Esophagus muscularis mucosa (tissue), 4 donors: ENCODE measurements at regions not wholly inside any gene's neighbourhood (a gene's known extent, or its start where the extent isn't known, plus 50 kb on each side); places are given as distances from the start of the nearest gene placed in this dataset.

Experiments used
- DNase-seq: peaks from one replicate; pipeline ENCODE4 v3.0.0-alpha.2; 2017; ENCODE audit errors: extremely low spot score
- H3K27ac ChIP-seq, 4 donors: fragments of 200-600 bp; sonication (generic); replicated peaks in 1 of 4; 1 replicate in 3 of 4; 2 replicates in 1 of 4; pipeline ENCODE4 v1.5.1; 2016 to 2019; ENCODE audit warnings: mild to moderate bottlenecking in 1 of 4
- H3K27me3 ChIP-seq, 4 donors: fragments of 200-600 bp; sonication (generic); one replicate each; pipeline versions ENCODE4 v1.5.1 to v1.6.0; 2016 to 2019
- H3K36me3 ChIP-seq, 4 donors: fragments of 200-600 bp; sonication (generic); one replicate each; pipeline ENCODE4 v1.5.1; 2016 to 2019
- H3K4me1 ChIP-seq, 4 donors: fragments of 200-600 bp; sonication (generic); one replicate each; pipeline ENCODE4 v1.5.1; 2016 to 2019
- H3K4me3 ChIP-seq, 4 donors: fragments of 200-600 bp; sonication (generic); 1 replicate in 2 of 4; 2 replicates in 2 of 4; pipeline ENCODE4 v1.5.1; 2016 to 2019; ENCODE audit warnings: mild to moderate bottlenecking in 4 of 4, moderate library complexity in 1 of 4
- H3K9me3 ChIP-seq, 4 donors: fragments of 200-600 bp; sonication (generic); 1 replicate in 3 of 4; 2 replicates in 1 of 4; pipeline ENCODE4 v1.5.1; 2016 to 2019
- CTCF ChIP-seq, 3 experiments: fragments of 200-600 bp in 2 of 3; fragments of 450-650 bp in 1 of 3; sonication (generic) in 2 of 3; IDR thresholded peaks; one replicate each; pipeline ENCODE4 v1.5.1; 2017 to 2019; ENCODE audit warnings: antibody characterized with exemption in 3 of 3, mild to moderate bottlenecking in 2 of 3, moderate library complexity in 1 of 3
- EP300 ChIP-seq: sonication (generic); formaldehyde crosslinking; IDR thresholded peaks from one replicate; pipeline ENCODE4 v1.6.1; 2017; ENCODE audit warnings: antibody characterized with exemption
- POLR2A ChIP-seq: fragments of 450-650 bp; IDR thresholded peaks from one replicate; pipeline ENCODE4 v1.6.1; 2017; ENCODE audit warnings: antibody characterized with exemption, moderate library complexity, mild to moderate bottlenecking, low read depth
- POLR2AphosphoS5 ChIP-seq, 2 donors: sonication (generic); formaldehyde crosslinking; IDR thresholded peaks; one replicate each; pipeline ENCODE4 v1.6.1; 2017; ENCODE audit warnings: antibody characterized with exemption in 2 of 2
- WGBS: methylation state at CpG from one replicate; pipeline ENCODE4 v1.1.5; 2018; 5-methylcytosine and 5-hydroxymethylcytosine counted together
- intact Hi-C: fragments of 100-400 bp; cut with DNase I; formaldehyde crosslinking; loops from one replicate; pipeline ENCODE4 v1.15.1; 2023

- intact Hi-C loops = no loop called here
- Histone ChIP-seq H3K27ac (no peak overlapping the region), H3K4me3 (no peak overlapping the region), H3K9me3 (no peaks in the 10 kb centered on the region), H3K4me1 (peaks cover 0 to 17% (median 8%) of the 10 kb centered on the region in 4 donors), H3K36me3 (no peaks in the 10 kb centered on the region), H3K27me3 (no peaks in the 10 kb centered on the region)
- WGBS = 94% methylated on average over 5 of the region's 5 CpGs
- DNase-seq = no peak
- no peak for TF ChIP-seq EP300
- no peak for TF ChIP-seq POLR2AphosphoS5 (IDR thresholded peaks at IDR 0.05)
- no peak for TF ChIP-seq CTCF (IDR thresholded peaks at IDR 0.05)
- no peak for TF ChIP-seq POLR2A
Observed at GRCh38 chr1:169001353-169001752, 105.1 kb upstream of the ATP1B1 start.

GRCh38 chr1:169003864-169004516, 102.5 kb upstream of the ATP1B1 start:
- no peak for TF ChIP-seq EP300
- no peak for TF ChIP-seq CTCF (IDR thresholded peaks at IDR 0.05)
- TF ChIP-seq POLR2A = no peak
- no peak for TF ChIP-seq POLR2AphosphoS5 (IDR thresholded peaks at IDR 0.05)
- Histone ChIP-seq H3K9me3 (no peaks in the 10 kb centered on the region), H3K27ac (peak overlapping the region in 1 of 4 donors; percentile 20), H3K4me1 (peaks cover 0 to 17% (median 8%) of the 10 kb centered on the region in 4 donors), H3K4me3 (no peak overlapping the region), H3K27me3 (no peaks in the 10 kb centered on the region), H3K36me3 (no peaks in the 10 kb centered on the region)
- no peak for DNase-seq
- 100% methylated on average over 1 of the region's 1 CpG for WGBS
- intact Hi-C loops = no loop called here

- Histone ChIP-seq H3K27ac (no peak overlapping the region), H3K27me3 (no peaks in the 10 kb centered on the region), H3K36me3 (no peaks in the 10 kb centered on the region), H3K4me3 (no peak overlapping the region), H3K9me3 (no peaks in the 10 kb centered on the region), H3K4me1 (peaks cover 0 to 17% (median 8%) of the 10 kb centered on the region in 4 donors)
- 95% methylated on average over 4 of the region's 4 CpGs for WGBS
- TF ChIP-seq POLR2A (no peak), EP300 (no peak), CTCF (IDR thresholded peaks at IDR 0.05) (no peak), POLR2AphosphoS5 (IDR thresholded peaks at IDR 0.05) (no peak)
- DNase-seq = no peak
- intact Hi-C loops = no loop called here
Observed at GRCh38 chr1:169005776-169006175, 100.7 kb upstream of the ATP1B1 start.

GRCh38 chr1:169009666-169010065, 96.8 kb upstream of the ATP1B1 start:
- H3K36me3 ChIP-seq = no peaks in the 10 kb centered on the region
- no peak overlapping the region for H3K27ac ChIP-seq
- TF ChIP-seq POLR2A (no peak), CTCF (IDR thresholded peaks at IDR 0.05) (no peak), EP300 (no peak), POLR2AphosphoS5 (IDR thresholded peaks at IDR 0.05) (no peak)
- no peak overlapping the region for H3K4me3 ChIP-seq
- intact Hi-C loops = no loop called here
- H3K4me1 ChIP-seq = peaks cover 0 to 2% (median 0%) of the 10 kb centered on the region in 4 donors
- no peaks in the 10 kb centered on the region for H3K27me3 ChIP-seq
- H3K9me3 ChIP-seq = no peaks in the 10 kb centered on the region
- DNase-seq = no peak

GRCh38 chr1:169012416-169012815, 94.1 kb upstream of the ATP1B1 start:
- no peaks in the 10 kb centered on the region for H3K36me3 ChIP-seq
- no peak overlapping the region for H3K27ac ChIP-seq
- H3K4me1 ChIP-seq = no peaks in the 10 kb centered on the region
- WGBS = 86% methylated on average over 2 of the region's 2 CpGs
- no peak for TF ChIP-seq POLR2A
- no peak for TF ChIP-seq EP300
- no peak for TF ChIP-seq CTCF (IDR thresholded peaks at IDR 0.05)
- TF ChIP-seq POLR2AphosphoS5 (IDR thresholded peaks at IDR 0.05) = no peak
- H3K4me3 ChIP-seq = no peak overlapping the region
- H3K27me3 ChIP-seq = no peaks in the 10 kb centered on the region
- DNase-seq = no peak
- H3K9me3 ChIP-seq = no peaks in the 10 kb centered on the region
- intact Hi-C loops = no loop called here
